ENCODE measurements at regions not wholly inside any gene's neighbourhood (a gene's known extent, or its start where the extent isn't known, plus 50 kb on each side); places are given as distances from the start of the nearest gene placed in this dataset.
"Not testable (repeated sequence)": the region's sequence is repeated elsewhere in the genome, so short reads cannot be mapped to it uniquely, and the experiment has no call there.

- no peaks in the 10 kb centered on the region for H3K27me3 ChIP-seq (ENCODE audit: control insufficient read depth in 2 of 2, insufficient read depth in 2 of 2, low read length in 2 of 2)
- TF ChIP-seq JUN (IDR thresholded peaks at IDR 0.05; ENCODE audit: borderline replicate concordance, insufficient read depth, insufficient read length, low read depth), result no peak
- TF ChIP-seq POLR2AphosphoS5 (IDR thresholded peaks at IDR 0.05; ENCODE audit: insufficient read depth, low read depth, low read length), result no peak
- TF ChIP-seq MYC (IDR thresholded peaks at IDR 0.05; ENCODE audit: low read depth, low read length), result no peak
- TF ChIP-seq EZH2 (IDR thresholded peaks at IDR 0.05; ENCODE audit: borderline replicate concordance, low read depth, low read length, severe bottlenecking), result no peak
- no peak for TF ChIP-seq GATA2 (IDR thresholded peaks at IDR 0.05; ENCODE audit: insufficient read depth, insufficient read length, low read depth, low read length)
- TF ChIP-seq POLR2A (IDR thresholded peaks at IDR 0.05; ENCODE audit: low read depth, low read length), result no peak
- TF ChIP-seq CTCF (IDR thresholded peaks at IDR 0.05; ENCODE audit: extremely low read depth in 1 of 2, insufficient read depth in 1 of 2, low read depth in 1 of 2, low read length in 2 of 2), result no peak
- no peak for TF ChIP-seq MAX (IDR thresholded peaks at IDR 0.05; ENCODE audit: insufficient read depth, insufficient read length)
- no peak for TF ChIP-seq FOS (IDR thresholded peaks at IDR 0.05; ENCODE audit: borderline replicate concordance, insufficient read depth, low read length)
- DNase-seq (ENCODE audit: low read depth, low spot score), result no peak
- H3K9me1 ChIP-seq (replicated peaks; ENCODE audit: control insufficient read depth, extremely low read depth, insufficient read depth, low read length), result no peaks in the 10 kb centered on the region
- no peaks in the 10 kb centered on the region for H3K4me1 ChIP-seq (ENCODE audit: control insufficient read depth, extremely low read depth, insufficient read depth, low read length)
- H3K27ac ChIP-seq (ENCODE audit: insufficient read depth, low read depth, low read length), result no peak overlapping the region
- no peaks in the 10 kb centered on the region for H4K20me1 ChIP-seq (replicated peaks; ENCODE audit: control insufficient read depth, extremely low read depth, insufficient read depth, low read length)
- dilution Hi-C loops (cut with MboI; ENCODE audit: extremely low pct_ligation_motif_present, low sequenced_read_pairs) (no loop called here), intact Hi-C loops (cut with micrococcal nuclease) (no loop called here)
- H3K9me3 ChIP-seq (replicated peaks; ENCODE audit: control insufficient read depth, insufficient read depth, low read length), result no peaks in the 10 kb centered on the region
- no peak overlapping the region for H3K4me2 ChIP-seq (ENCODE audit: insufficient read depth, low read length)
- BruUV-seq (replicated peaks), result no TSS peak
- POLR2A ChIA-PET, result no interaction called here
- no peak overlapping the region for H3K9ac ChIP-seq (replicated peaks; ENCODE audit: extremely low read depth, insufficient read depth, low read length)
- H2AFZ ChIP-seq (ENCODE audit: low read depth, low read length), result no peak overlapping the region
- no peak overlapping the region for H3K4me3 ChIP-seq (replicated peaks in 1 of 3; ENCODE audit: insufficient read depth in 1 of 3, low read depth in 1 of 3, low read length in 3 of 3)
- no peaks in the 10 kb centered on the region for H3K36me3 ChIP-seq (ENCODE audit: control insufficient read depth in 2 of 2, extremely low read depth in 1 of 2, insufficient read depth in 2 of 2, low read length in 2 of 2)
- no peak for FAIRE-seq
- H3K79me2 ChIP-seq (ENCODE audit: control insufficient read depth, insufficient read depth, low read length), result no peaks in the 10 kb centered on the region
- CTCF ChIA-PET, result no interaction called here
Measured at GRCh38 chr5:104080646-104081175, 518.1 kb upstream of the NUDT12 start.

- H3K27me3 ChIP-seq (ENCODE audit: control insufficient read depth in 2 of 2, insufficient read depth in 2 of 2, low read length in 2 of 2); H3K9me1 ChIP-seq (replicated peaks; ENCODE audit: control insufficient read depth, extremely low read depth, insufficient read depth, low read length); H3K9ac ChIP-seq (replicated peaks; ENCODE audit: extremely low read depth, insufficient read depth, low read length); BruUV-seq (replicated peaks); H3K4me1 ChIP-seq (ENCODE audit: control insufficient read depth, extremely low read depth, insufficient read depth, low read length); intact Hi-C loops (cut with micrococcal nuclease); H3K36me3 ChIP-seq (ENCODE audit: control insufficient read depth in 2 of 2, extremely low read depth in 1 of 2, insufficient read depth in 2 of 2, low read length in 2 of 2); H3K27ac ChIP-seq (ENCODE audit: insufficient read depth, low read depth, low read length); DNase-seq (ENCODE audit: low read depth, low spot score); dilution Hi-C loops (cut with MboI; ENCODE audit: extremely low pct_ligation_motif_present, low sequenced_read_pairs); H3K79me2 ChIP-seq (ENCODE audit: control insufficient read depth, insufficient read depth, low read length); CTCF ChIA-PET; POLR2A ChIA-PET; H3K9me3 ChIP-seq (replicated peaks; ENCODE audit: control insufficient read depth, insufficient read depth, low read length); H3K4me2 ChIP-seq (ENCODE audit: insufficient read depth, low read length); H2AFZ ChIP-seq (ENCODE audit: low read depth, low read length); FAIRE-seq; H4K20me1 ChIP-seq (replicated peaks; ENCODE audit: control insufficient read depth, extremely low read depth, insufficient read depth, low read length); H3K4me3 ChIP-seq (replicated peaks in 1 of 3; ENCODE audit: insufficient read depth in 1 of 3, low read depth in 1 of 3, low read length in 3 of 3): not testable (repeated sequence)
Measured at GRCh38 chr5:104079861-104080645, 517.5 kb upstream of the NUDT12 start.

All from endothelial cell of umbilical vein (primary cell).